Vagina (tissue), 2 donors: ENCODE measurements at regions not wholly inside any gene's neighbourhood (a gene's known extent, or its start where the extent isn't known, plus 50 kb on each side); places are given as distances from the start of the nearest gene placed in this dataset.

Experiments used
- DNase-seq, 2 donors: peaks; one replicate each; pipeline ENCODE4 v3.0.0-alpha.2; 2017; ENCODE audit errors: extremely low spot score in 2 of 2
- H3K27ac ChIP-seq: fragments of 200-600 bp; sonication (generic); one replicate; pipeline ENCODE4 v1.5.1; 2019
- H3K27me3 ChIP-seq: fragments of 200-600 bp; sonication (generic); one replicate; pipeline ENCODE4 v1.5.1; 2019
- H3K36me3 ChIP-seq, 2 donors: fragments of 200-600 bp; sonication (generic); one replicate each; pipeline ENCODE4 v1.5.1; 2017 to 2019
- H3K4me1 ChIP-seq: fragments of 200-600 bp; sonication (generic); one replicate; pipeline ENCODE4 v1.5.1; 2019
- H3K4me3 ChIP-seq, 2 donors: fragments of 200-600 bp; sonication (generic); 1 replicate in 1 of 2; 2 replicates in 1 of 2; pipeline ENCODE4 v1.5.1; 2016 to 2019
- H3K9me3 ChIP-seq: fragments of 200-600 bp; sonication (generic); one replicate; pipeline ENCODE4 v1.5.1; 2019
- CTCF ChIP-seq, 3 experiments: fragments of 450-650 bp in 2 of 3; fragments of 200-600 bp in 1 of 3; sonication (generic) in 1 of 3; IDR thresholded peaks; one replicate each; pipeline ENCODE4 v1.5.1; 2017 to 2019; ENCODE audit warnings: antibody characterized with exemption in 3 of 3, mild to moderate bottlenecking in 2 of 3, moderate library complexity in 2 of 3
- POLR2A ChIP-seq, 2 donors: fragments of 450-650 bp; IDR thresholded peaks; one replicate each; pipeline ENCODE4 v1.6.1; 2017; ENCODE audit warnings: antibody characterized with exemption in 2 of 2, mild to moderate bottlenecking in 2 of 2, moderate library complexity in 2 of 2
- POLR2AphosphoS5 ChIP-seq, 2 donors: sonication (generic); formaldehyde crosslinking; IDR thresholded peaks; one replicate each; pipeline ENCODE4 v1.9.0; 2017; ENCODE audit warnings: antibody characterized with exemption in 2 of 2, mild to moderate bottlenecking in 2 of 2, low read depth in 1 of 2; ENCODE audit not compliant: insufficient read depth in 1 of 2
- intact Hi-C: fragments of 100-400 bp; cut with DNase I; formaldehyde crosslinking; loops from one replicate; pipeline ENCODE4 v1.15.1; 2023

GRCh38 chr1:94616506-94616905, 74.9 kb upstream of the F3 start:
- DNase-seq = no peak
- H3K9me3 ChIP-seq = no peaks in the 10 kb centered on the region
- no peak overlapping the region for H3K4me3 ChIP-seq
- no peaks in the 10 kb centered on the region for H3K27me3 ChIP-seq
- no peak overlapping the region for H3K27ac ChIP-seq
- no peaks in the 10 kb centered on the region for H3K36me3 ChIP-seq
- TF ChIP-seq POLR2A (IDR thresholded peaks at IDR 0.05) = no peak
- no peak for TF ChIP-seq POLR2AphosphoS5 (IDR thresholded peaks at IDR 0.05; ENCODE audit: insufficient read depth in 1 of 2, low read depth in 1 of 2)
- TF ChIP-seq CTCF (IDR thresholded peaks at IDR 0.05) = no peak
- intact Hi-C loops = no loop called here
- H3K4me1 ChIP-seq = peaks cover 4% of the 10 kb centered on the region

- H3K4me3 ChIP-seq = no peak overlapping the region
- no peaks in the 10 kb centered on the region for H3K36me3 ChIP-seq
- H3K4me1 ChIP-seq = no peaks in the 10 kb centered on the region
- H3K9me3 ChIP-seq = no peaks in the 10 kb centered on the region
- TF ChIP-seq CTCF (IDR thresholded peaks at IDR 0.05) (no peak), POLR2A (IDR thresholded peaks at IDR 0.05) (no peak), POLR2AphosphoS5 (IDR thresholded peaks at IDR 0.05; ENCODE audit: insufficient read depth in 1 of 2, low read depth in 1 of 2) (no peak)
- intact Hi-C loops = no loop called here
- no peaks in the 10 kb centered on the region for H3K27me3 ChIP-seq
- DNase-seq = no peak
- no peak overlapping the region for H3K27ac ChIP-seq
Observed at GRCh38 chr1:94614996-94615395, 73.4 kb upstream of the F3 start.

GRCh38 chr1:94614168-94614815, 72.7 kb upstream of the F3 start:
- Histone ChIP-seq H3K9me3 (no peaks in the 10 kb centered on the region), H3K36me3 (no peaks in the 10 kb centered on the region), H3K27ac (no peak overlapping the region), H3K4me3 (no peak overlapping the region), H3K27me3 (no peaks in the 10 kb centered on the region), H3K4me1 (no peaks in the 10 kb centered on the region)
- DNase-seq = no peak
- intact Hi-C loops = no loop called here
- TF ChIP-seq CTCF (IDR thresholded peaks at IDR 0.05) (no peak), POLR2AphosphoS5 (IDR thresholded peaks at IDR 0.05; ENCODE audit: insufficient read depth in 1 of 2, low read depth in 1 of 2) (no peak), POLR2A (IDR thresholded peaks at IDR 0.05) (no peak)

GRCh38 chr1:94612525-94613204, 71.1 kb upstream of the F3 start:
- Histone ChIP-seq H3K36me3 (no peaks in the 10 kb centered on the region), H3K27ac (no peak overlapping the region), H3K27me3 (no peaks in the 10 kb centered on the region), H3K4me1 (no peaks in the 10 kb centered on the region), H3K9me3 (no peaks in the 10 kb centered on the region), H3K4me3 (no peak overlapping the region)
- TF ChIP-seq POLR2A (IDR thresholded peaks at IDR 0.05) = no peak
- TF ChIP-seq POLR2AphosphoS5 (IDR thresholded peaks at IDR 0.05; ENCODE audit: insufficient read depth in 1 of 2, low read depth in 1 of 2) = no peak
- no peak for TF ChIP-seq CTCF (IDR thresholded peaks at IDR 0.05)
- intact Hi-C loops = no loop called here
- DNase-seq = no peak
